ENCODE measurements at regions not wholly inside any gene's neighbourhood (a gene's known extent, or its start where the extent isn't known, plus 50 kb on each side); places are given as distances from the start of the nearest gene placed in this dataset.

GRCh38 chr19:22527554-22527953 is 105.4 kb upstream of the ZNF98 start:
- no peak overlapping the region for H3K27ac ChIP-seq (ENCODE audit: extremely low read length, insufficient read depth, low read length)
- no peak overlapping the region for H3K4me2 ChIP-seq (ENCODE audit: low read depth, low read length)
- no peak overlapping the region for H3K9ac ChIP-seq (ENCODE audit: insufficient read depth, low read depth, low read length)
- no peaks in the 10 kb centered on the region for H3K27me3 ChIP-seq (ENCODE audit: control insufficient read depth in 1 of 2, insufficient read depth in 2 of 2, low read length in 2 of 2)
- peaks cover 86% of the 10 kb centered on the region for H3K9me3 ChIP-seq (ENCODE audit: low read length)
- ChIA-PET CTCF (ENCODE audit: low intra/inter-chr PET ratio, low total read pairs) (no interaction called here), POLR2A (no interaction called here)
- no peak for ATAC-seq
- TF ChIP-seq ZBTB33 (CRISPR knock-in tag; IDR thresholded peaks at IDR 0.05): no peak
- no TSS peak for BruUV-seq (replicated peaks)
- H4K20me1 ChIP-seq (ENCODE audit: insufficient read depth, low read length): no peaks in the 10 kb centered on the region
- no peaks in the 10 kb centered on the region for H3K4me1 ChIP-seq (ENCODE audit: insufficient read depth, low read length)
- FAIRE-seq: no peak
- intact Hi-C loops (cut with micrococcal nuclease; ENCODE audit: unreplicated experiment) (no loop called here), in situ Hi-C loops (cut with HindIII; ENCODE audit: extremely low pct_ligation_motif_present, low pct_unique_long_range_greater_than_20kb) (no loop called here)
- no peaks in the 10 kb centered on the region for H3K79me2 ChIP-seq (ENCODE audit: insufficient read depth, low read length)
- DNase-seq (ENCODE audit: low spot score): no peak
- H2AFZ ChIP-seq (ENCODE audit: low read length): no peak overlapping the region
- no peak overlapping the region for H3K4me3 ChIP-seq (replicated peaks in 1 of 3; ENCODE audit: insufficient read depth in 1 of 3, low read depth in 2 of 3, low read length in 3 of 3)
- WGBS (ENCODE audit: low lambda C conversion rate): 21% methylated on average over 12 of the region's 12 CpGs
- no peaks in the 10 kb centered on the region for H3K36me3 ChIP-seq (replicated peaks in 1 of 2; ENCODE audit: control insufficient read depth in 1 of 2, insufficient read depth in 2 of 2, low read length in 2 of 2)

- FAIRE-seq (no peak), DNase-seq (ENCODE audit: low spot score) (no peak), ATAC-seq (no peak)
- H3K27ac ChIP-seq (ENCODE audit: extremely low read length, insufficient read depth, low read length): no peak overlapping the region
- no peak overlapping the region for H3K4me3 ChIP-seq (replicated peaks in 1 of 3; ENCODE audit: insufficient read depth in 1 of 3, low read depth in 2 of 3, low read length in 3 of 3)
- TF ChIP-seq HOXD1 (CRISPR knock-in tag; IDR thresholded peaks at IDR 0.05): no peak
- no peak for TF ChIP-seq HNF4A (CRISPR knock-in tag; IDR thresholded peaks at IDR 0.05)
- TF ChIP-seq HIVEP1 (CRISPR knock-in tag; IDR thresholded peaks at IDR 0.05): no peak
- TF ChIP-seq SIX1 (CRISPR knock-in tag; IDR thresholded peaks at IDR 0.05; ENCODE audit: borderline replicate concordance): no peak
- no peak for TF ChIP-seq PHF20 (CRISPR knock-in tag; IDR thresholded peaks at IDR 0.05)
- no peak for TF ChIP-seq DZIP1 (CRISPR knock-in tag; IDR thresholded peaks at IDR 0.05)
- no peak for TF ChIP-seq ZNF879 (CRISPR knock-in tag; IDR thresholded peaks at IDR 0.05)
- no peak for TF ChIP-seq ZNF670 (CRISPR knock-in tag; IDR thresholded peaks at IDR 0.05; ENCODE audit: borderline replicate concordance)
- no peak for TF ChIP-seq LCORL (IDR thresholded peaks at IDR 0.05)
- no peak for TF ChIP-seq LCORL (CRISPR knock-in tag; IDR thresholded peaks at IDR 0.05)
- no peak for TF ChIP-seq TBX2 (CRISPR knock-in tag; IDR thresholded peaks at IDR 0.05; ENCODE audit: borderline replicate concordance)
- no peak for TF ChIP-seq MZF1 (CRISPR knock-in tag; IDR thresholded peaks at IDR 0.05; ENCODE audit: borderline replicate concordance)
- TF ChIP-seq MTA3 (CRISPR knock-in tag; IDR thresholded peaks at IDR 0.05): no peak
- no peak for TF ChIP-seq SMAD1 (CRISPR knock-in tag; IDR thresholded peaks at IDR 0.05; ENCODE audit: borderline replicate concordance, low read depth)
- TF ChIP-seq TCF7 (IDR thresholded peaks at IDR 0.05; ENCODE audit: low read depth): no peak
- no peaks in the 10 kb centered on the region for H3K27me3 ChIP-seq (ENCODE audit: control insufficient read depth in 1 of 2, insufficient read depth in 2 of 2, low read length in 2 of 2)
- H3K79me2 ChIP-seq (ENCODE audit: insufficient read depth, low read length): no peaks in the 10 kb centered on the region
- peaks cover 87% of the 10 kb centered on the region for H3K9me3 ChIP-seq (ENCODE audit: low read length)
- H3K4me1 ChIP-seq (ENCODE audit: insufficient read depth, low read length): no peaks in the 10 kb centered on the region
- in situ Hi-C loops (cut with HindIII; ENCODE audit: extremely low pct_ligation_motif_present, low pct_unique_long_range_greater_than_20kb) (no loop called here), intact Hi-C loops (cut with micrococcal nuclease; ENCODE audit: unreplicated experiment) (no loop called here)
- WGBS (ENCODE audit: low lambda C conversion rate): 2% methylated on average over 11 of the region's 11 CpGs
- ChIA-PET CTCF (ENCODE audit: low intra/inter-chr PET ratio, low total read pairs) (no interaction called here), POLR2A (no interaction called here)
- no peak overlapping the region for H3K9ac ChIP-seq (ENCODE audit: insufficient read depth, low read depth, low read length)
- no peak overlapping the region for H3K4me2 ChIP-seq (ENCODE audit: low read depth, low read length)
- no peaks in the 10 kb centered on the region for H3K36me3 ChIP-seq (replicated peaks in 1 of 2; ENCODE audit: control insufficient read depth in 1 of 2, insufficient read depth in 2 of 2, low read length in 2 of 2)
- BruUV-seq (replicated peaks): no TSS peak
- no peak overlapping the region for H2AFZ ChIP-seq (ENCODE audit: low read length)
- no peaks in the 10 kb centered on the region for H4K20me1 ChIP-seq (ENCODE audit: insufficient read depth, low read length)
Measured at GRCh38 chr19:22526661-22527272, 104.6 kb upstream of the ZNF98 start.
